ENCODE measurements at regions not wholly inside any gene's neighbourhood (a gene's known extent, or its start where the extent isn't known, plus 50 kb on each side); places are given as distances from the start of the nearest gene placed in this dataset.

DNA sequence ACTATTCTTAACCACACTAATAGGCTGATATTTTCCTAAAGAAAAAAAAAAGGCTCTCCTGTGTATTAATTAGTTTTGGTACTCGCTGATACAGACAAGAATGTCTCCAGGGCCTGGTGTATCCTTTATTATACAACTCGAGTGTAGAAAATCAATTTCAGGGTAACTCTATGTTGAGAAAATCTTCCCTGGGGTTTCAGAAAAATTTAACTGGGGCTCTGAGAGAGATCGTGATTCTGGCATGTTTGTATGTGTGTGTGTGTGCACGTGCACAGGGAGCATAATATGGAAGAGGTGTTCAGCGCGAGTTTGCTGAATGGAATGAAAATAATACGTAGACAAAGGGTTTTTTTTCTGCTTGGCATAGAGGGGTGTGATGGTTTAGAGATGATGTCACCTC lies 496.8 kb downstream of the GPAM start:
- TF ChIP-seq, protein P1, sequence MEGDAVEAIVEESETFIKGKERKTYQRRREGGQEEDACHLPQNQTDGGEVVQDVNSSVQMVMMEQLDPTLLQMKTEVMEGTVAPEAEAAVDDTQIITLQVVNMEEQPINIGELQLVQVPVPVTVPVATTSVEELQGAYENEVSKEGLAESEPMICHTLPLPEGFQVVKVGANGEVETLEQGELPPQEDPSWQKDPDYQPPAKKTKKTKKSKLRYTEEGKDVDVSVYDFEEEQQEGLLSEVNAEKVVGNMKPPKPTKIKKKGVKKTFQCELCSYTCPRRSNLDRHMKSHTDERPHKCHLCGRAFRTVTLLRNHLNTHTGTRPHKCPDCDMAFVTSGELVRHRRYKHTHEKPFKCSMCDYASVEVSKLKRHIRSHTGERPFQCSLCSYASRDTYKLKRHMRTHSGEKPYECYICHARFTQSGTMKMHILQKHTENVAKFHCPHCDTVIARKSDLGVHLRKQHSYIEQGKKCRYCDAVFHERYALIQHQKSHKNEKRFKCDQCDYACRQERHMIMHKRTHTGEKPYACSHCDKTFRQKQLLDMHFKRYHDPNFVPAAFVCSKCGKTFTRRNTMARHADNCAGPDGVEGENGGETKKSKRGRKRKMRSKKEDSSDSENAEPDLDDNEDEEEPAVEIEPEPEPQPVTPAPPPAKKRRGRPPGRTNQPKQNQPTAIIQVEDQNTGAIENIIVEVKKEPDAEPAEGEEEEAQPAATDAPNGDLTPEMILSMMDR (tag by site-specific recombination; IDR thresholded peaks at IDR 0.05), result no peak
- TF ChIP-seq ZNF837 (tag by site-specific recombination; IDR thresholded peaks at IDR 0.05) (no peak), ZBTB10 (tag by site-specific recombination; IDR thresholded peaks at IDR 0.05) (no peak), ZNF138 (tag by site-specific recombination; IDR thresholded peaks at IDR 0.05; ENCODE audit: borderline replicate concordance) (no peak), KLF10 (tag by site-specific recombination; IDR thresholded peaks at IDR 0.05) (no peak)

Measured in HEK293 (cell line).